HG02885 (cell line): ENCODE measurements at regions not wholly inside any gene's neighbourhood (a gene's known extent, or its start where the extent isn't known, plus 50 kb on each side); places are given as distances from the start of the nearest gene placed in this dataset.

ENCODE experiments used
- ATAC-seq: cut with Tn5 transposase; IDR thresholded peaks from one replicate; pipeline ENCODE4 v1.9.1; 2021; ENCODE audit warnings: mild to moderate bottlenecking; ENCODE audit not compliant: unreplicated experiment, poor library complexity

GRCh38 chr12:94762259-94762942 lies 112.0 kb upstream of the TMCC3 start:
- ATAC-seq: peak; percentile 85

- ATAC-seq: no peak
These were observed 111.2 kb upstream of the TMCC3 start for GRCh38 chr12:94761559-94761958.

GRCh38 chr12:94760786-94761185 lies 110.4 kb upstream of the TMCC3 start:
- ATAC-seq: no peak

GRCh38 chr12:94756789-94757188 lies 106.4 kb upstream of the TMCC3 start:
- no peak for ATAC-seq

GRCh38 chr12:94755598-94755997 lies 105.2 kb upstream of the TMCC3 start:
- no peak for ATAC-seq

- no peak for ATAC-seq
These were observed 104.3 kb upstream of the TMCC3 start for GRCh38 chr12:94754653-94755052.

- ATAC-seq: no peak
These were observed 102.8 kb upstream of the TMCC3 start for GRCh38 chr12:94753036-94753679.

- ATAC-seq: no peak
These were observed 100.5 kb upstream of the TMCC3 start for GRCh38 chr12:94750864-94751263.

- ATAC-seq: no peak
These were observed 99.5 kb upstream of the TMCC3 start for GRCh38 chr12:94749890-94750289.

- no peak for ATAC-seq
These were observed 99.1 kb upstream of the TMCC3 start for GRCh38 chr12:94749455-94749854.

GRCh38 chr12:94748726-94749421 lies 98.5 kb upstream of the TMCC3 start:
- ATAC-seq: no peak

- no peak for ATAC-seq
These were observed 95.2 kb upstream of the TMCC3 start for GRCh38 chr12:94745562-94745961.

GRCh38 chr12:94743174-94743573 lies 92.8 kb upstream of the TMCC3 start:
- no peak for ATAC-seq

GRCh38 chr12:94740601-94741362 lies 90.4 kb upstream of the TMCC3 start:
- no peak for ATAC-seq

GRCh38 chr12:94736820-94737219 lies 86.5 kb upstream of the TMCC3 start:
- no peak for ATAC-seq

- ATAC-seq: no peak
These were observed 85.6 kb upstream of the TMCC3 start for GRCh38 chr12:94736004-94736403.

- ATAC-seq: no peak
These were observed 83.4 kb upstream of the TMCC3 start for GRCh38 chr12:94733727-94734126.

- ATAC-seq: no peak
These were observed 82.1 kb upstream of the TMCC3 start for GRCh38 chr12:94732367-94732990.

- no peak for ATAC-seq
These were observed 81.5 kb upstream of the TMCC3 start for GRCh38 chr12:94731733-94732360.

GRCh38 chr12:94730847-94731246 lies 80.5 kb upstream of the TMCC3 start:
- no peak for ATAC-seq
